Breast epithelium (tissue), 3 donors: ENCODE measurements at regions not wholly inside any gene's neighbourhood (a gene's known extent, or its start where the extent isn't known, plus 50 kb on each side); places are given as distances from the start of the nearest gene placed in this dataset.

Experiments used
- POLR2A ChIP-seq: fragments of 450-650 bp; IDR thresholded peaks from one replicate; pipeline ENCODE4 v1.6.1; 2016; ENCODE audit warnings: antibody characterized with exemption, mild to moderate bottlenecking, moderate library complexity
- POLR2AphosphoS5 ChIP-seq, 3 donors: sonication (generic); formaldehyde crosslinking; IDR thresholded peaks; one replicate each; pipeline ENCODE4 v1.6.1; 2017; ENCODE audit warnings: antibody characterized with exemption in 3 of 3
- TF ChIP-seq, protein P1 (sequence below), 3 donors: fragments of 450-650 bp; IDR thresholded peaks; one replicate each; pipeline ENCODE4 v1.5.1; 2016 to 2017; ENCODE audit warnings: antibody characterized with exemption in 3 of 3, mild to moderate bottlenecking in 3 of 3, moderate library complexity in 3 of 3

GRCh38 chr6:76914737-76915136 is 548.6 kb downstream of the HTR1B start:
- TF ChIP-seq, protein P1, sequence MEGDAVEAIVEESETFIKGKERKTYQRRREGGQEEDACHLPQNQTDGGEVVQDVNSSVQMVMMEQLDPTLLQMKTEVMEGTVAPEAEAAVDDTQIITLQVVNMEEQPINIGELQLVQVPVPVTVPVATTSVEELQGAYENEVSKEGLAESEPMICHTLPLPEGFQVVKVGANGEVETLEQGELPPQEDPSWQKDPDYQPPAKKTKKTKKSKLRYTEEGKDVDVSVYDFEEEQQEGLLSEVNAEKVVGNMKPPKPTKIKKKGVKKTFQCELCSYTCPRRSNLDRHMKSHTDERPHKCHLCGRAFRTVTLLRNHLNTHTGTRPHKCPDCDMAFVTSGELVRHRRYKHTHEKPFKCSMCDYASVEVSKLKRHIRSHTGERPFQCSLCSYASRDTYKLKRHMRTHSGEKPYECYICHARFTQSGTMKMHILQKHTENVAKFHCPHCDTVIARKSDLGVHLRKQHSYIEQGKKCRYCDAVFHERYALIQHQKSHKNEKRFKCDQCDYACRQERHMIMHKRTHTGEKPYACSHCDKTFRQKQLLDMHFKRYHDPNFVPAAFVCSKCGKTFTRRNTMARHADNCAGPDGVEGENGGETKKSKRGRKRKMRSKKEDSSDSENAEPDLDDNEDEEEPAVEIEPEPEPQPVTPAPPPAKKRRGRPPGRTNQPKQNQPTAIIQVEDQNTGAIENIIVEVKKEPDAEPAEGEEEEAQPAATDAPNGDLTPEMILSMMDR (IDR thresholded peaks at IDR 0.05), result no peak
- TF ChIP-seq POLR2AphosphoS5 (IDR thresholded peaks at IDR 0.05), result no peak
- no peak for TF ChIP-seq POLR2A
